ENCODE measurements at regions not wholly inside any gene's neighbourhood (a gene's known extent, or its start where the extent isn't known, plus 50 kb on each side); places are given as distances from the start of the nearest gene placed in this dataset.
A peak's percentile ranks its signal among the peaks of the same experiment; 100 is the strongest.

- Histone ChIP-seq H3K9ac (ENCODE audit: low read length) (no peak overlapping the region), H3K9me3 (ENCODE audit: control insufficient read depth, low read depth, low read length) (no peaks in the 10 kb centered on the region), H3K4me1 (ENCODE audit: control insufficient read depth, low read depth, low read length) (no peaks in the 10 kb centered on the region), H3K4me3 (ENCODE audit: low read length) (no peak overlapping the region), H3K27me3 (ENCODE audit: control insufficient read depth, insufficient read depth, low read length) (no peaks in the 10 kb centered on the region), H3K36me3 (ENCODE audit: control insufficient read depth, low read depth, low read length) (no peaks in the 10 kb centered on the region), H3K27ac (ENCODE audit: low read length) (no peak overlapping the region)
These were observed 976.2 kb upstream of the FANCL start for GRCh38 chr2:59217360-59217759.

GRCh38 chr2:59206361-59206760, 965.2 kb upstream of the FANCL start:
- Histone ChIP-seq H3K9ac (ENCODE audit: low read length) (no peak overlapping the region), H3K27ac (ENCODE audit: low read length) (no peak overlapping the region), H3K36me3 (ENCODE audit: control insufficient read depth, low read depth, low read length) (no peaks in the 10 kb centered on the region), H3K9me3 (ENCODE audit: control insufficient read depth, low read depth, low read length) (no peaks in the 10 kb centered on the region), H3K4me3 (ENCODE audit: low read length) (no peak overlapping the region), H3K27me3 (ENCODE audit: control insufficient read depth, insufficient read depth, low read length) (no peaks in the 10 kb centered on the region), H3K4me1 (ENCODE audit: control insufficient read depth, low read depth, low read length) (no peaks in the 10 kb centered on the region)

GRCh38 chr2:59204040-59204439, 962.9 kb upstream of the FANCL start:
- no peaks in the 10 kb centered on the region for H3K36me3 ChIP-seq (ENCODE audit: control insufficient read depth, low read depth, low read length)
- H3K9ac ChIP-seq (ENCODE audit: low read length) = no peak overlapping the region
- no peak overlapping the region for H3K4me3 ChIP-seq (ENCODE audit: low read length)
- no peak overlapping the region for H3K27ac ChIP-seq (ENCODE audit: low read length)
- H3K4me1 ChIP-seq (ENCODE audit: control insufficient read depth, low read depth, low read length) = no peaks in the 10 kb centered on the region
- peaks cover 2% of the 10 kb centered on the region for H3K9me3 ChIP-seq (ENCODE audit: control insufficient read depth, low read depth, low read length)
- H3K27me3 ChIP-seq (ENCODE audit: control insufficient read depth, insufficient read depth, low read length) = no peaks in the 10 kb centered on the region

- Histone ChIP-seq H3K9me3 (ENCODE audit: control insufficient read depth, low read depth, low read length) (peaks cover 5% of the 10 kb centered on the region), H3K4me1 (ENCODE audit: control insufficient read depth, low read depth, low read length) (no peaks in the 10 kb centered on the region), H3K9ac (ENCODE audit: low read length) (no peak overlapping the region), H3K36me3 (ENCODE audit: control insufficient read depth, low read depth, low read length) (no peaks in the 10 kb centered on the region), H3K27ac (ENCODE audit: low read length) (no peak overlapping the region), H3K27me3 (ENCODE audit: control insufficient read depth, insufficient read depth, low read length) (no peaks in the 10 kb centered on the region), H3K4me3 (ENCODE audit: low read length) (no peak overlapping the region)
These were observed 955.4 kb upstream of the FANCL start for GRCh38 chr2:59196491-59196890.

GRCh38 chr2:59195851-59196250, 954.7 kb upstream of the FANCL start:
- no peaks in the 10 kb centered on the region for H3K36me3 ChIP-seq (ENCODE audit: control insufficient read depth, low read depth, low read length)
- H3K27me3 ChIP-seq (ENCODE audit: control insufficient read depth, insufficient read depth, low read length) = no peaks in the 10 kb centered on the region
- no peak overlapping the region for H3K4me3 ChIP-seq (ENCODE audit: low read length)
- no peak overlapping the region for H3K27ac ChIP-seq (ENCODE audit: low read length)
- no peak overlapping the region for H3K9ac ChIP-seq (ENCODE audit: low read length)
- peaks cover 5% of the 10 kb centered on the region for H3K9me3 ChIP-seq (ENCODE audit: control insufficient read depth, low read depth, low read length)
- no peaks in the 10 kb centered on the region for H3K4me1 ChIP-seq (ENCODE audit: control insufficient read depth, low read depth, low read length)

- no peaks in the 10 kb centered on the region for H3K9me3 ChIP-seq (ENCODE audit: control insufficient read depth, low read depth, low read length)
- no peaks in the 10 kb centered on the region for H3K4me1 ChIP-seq (ENCODE audit: control insufficient read depth, low read depth, low read length)
- H3K36me3 ChIP-seq (ENCODE audit: control insufficient read depth, low read depth, low read length) = no peaks in the 10 kb centered on the region
- no peak overlapping the region for H3K27ac ChIP-seq (ENCODE audit: low read length)
- no peak overlapping the region for H3K9ac ChIP-seq (ENCODE audit: low read length)
- H3K4me3 ChIP-seq (ENCODE audit: low read length) = no peak overlapping the region
- no peaks in the 10 kb centered on the region for H3K27me3 ChIP-seq (ENCODE audit: control insufficient read depth, insufficient read depth, low read length)
These were observed 950.7 kb upstream of the FANCL start for GRCh38 chr2:59191781-59192180.

GRCh38 chr2:59190518-59190917, 949.4 kb upstream of the FANCL start:
- H3K9ac ChIP-seq (ENCODE audit: low read length) = no peak overlapping the region
- no peak overlapping the region for H3K27ac ChIP-seq (ENCODE audit: low read length)
- H3K9me3 ChIP-seq (ENCODE audit: control insufficient read depth, low read depth, low read length) = no peaks in the 10 kb centered on the region
- no peaks in the 10 kb centered on the region for H3K4me1 ChIP-seq (ENCODE audit: control insufficient read depth, low read depth, low read length)
- no peak overlapping the region for H3K4me3 ChIP-seq (ENCODE audit: low read length)
- H3K36me3 ChIP-seq (ENCODE audit: control insufficient read depth, low read depth, low read length) = no peaks in the 10 kb centered on the region
- H3K27me3 ChIP-seq (ENCODE audit: control insufficient read depth, insufficient read depth, low read length) = no peaks in the 10 kb centered on the region

GRCh38 chr2:59184276-59185020, 943.3 kb upstream of the FANCL start:
- Histone ChIP-seq H3K36me3 (ENCODE audit: control insufficient read depth, low read depth, low read length) (no peaks in the 10 kb centered on the region), H3K4me1 (ENCODE audit: control insufficient read depth, low read depth, low read length) (peaks cover 17% of the 10 kb centered on the region), H3K9ac (ENCODE audit: low read length) (no peak overlapping the region), H3K9me3 (ENCODE audit: control insufficient read depth, low read depth, low read length) (no peaks in the 10 kb centered on the region), H3K4me3 (ENCODE audit: low read length) (no peak overlapping the region), H3K27me3 (ENCODE audit: control insufficient read depth, insufficient read depth, low read length) (peaks cover 51% of the 10 kb centered on the region), H3K27ac (ENCODE audit: low read length) (no peak overlapping the region)

- Histone ChIP-seq H3K27me3 (ENCODE audit: control insufficient read depth, insufficient read depth, low read length) (peaks cover 55% of the 10 kb centered on the region), H3K27ac (ENCODE audit: low read length) (no peak overlapping the region), H3K36me3 (ENCODE audit: control insufficient read depth, low read depth, low read length) (no peaks in the 10 kb centered on the region), H3K9me3 (ENCODE audit: control insufficient read depth, low read depth, low read length) (no peaks in the 10 kb centered on the region), H3K9ac (ENCODE audit: low read length) (no peak overlapping the region), H3K4me3 (ENCODE audit: low read length) (no peak overlapping the region), H3K4me1 (ENCODE audit: control insufficient read depth, low read depth, low read length) (peaks cover 17% of the 10 kb centered on the region)
These were observed 941.9 kb upstream of the FANCL start for GRCh38 chr2:59183070-59183469.

GRCh38 chr2:59182249-59182648, 941.1 kb upstream of the FANCL start:
- no peaks in the 10 kb centered on the region for H3K36me3 ChIP-seq (ENCODE audit: control insufficient read depth, low read depth, low read length)
- peaks cover 17% of the 10 kb centered on the region for H3K4me1 ChIP-seq (ENCODE audit: control insufficient read depth, low read depth, low read length)

GRCh38 chr2:59181347-59181746, 940.2 kb upstream of the FANCL start:
- H3K9ac ChIP-seq (ENCODE audit: low read length) = no peak overlapping the region
- H3K36me3 ChIP-seq (ENCODE audit: control insufficient read depth, low read depth, low read length) = no peaks in the 10 kb centered on the region
- H3K27ac ChIP-seq (ENCODE audit: low read length) = no peak overlapping the region
- H3K9me3 ChIP-seq (ENCODE audit: control insufficient read depth, low read depth, low read length) = no peaks in the 10 kb centered on the region
- H3K4me1 ChIP-seq (ENCODE audit: control insufficient read depth, low read depth, low read length) = peaks cover 17% of the 10 kb centered on the region
- H3K4me3 ChIP-seq (ENCODE audit: low read length) = no peak overlapping the region
- peaks cover 55% of the 10 kb centered on the region for H3K27me3 ChIP-seq (ENCODE audit: control insufficient read depth, insufficient read depth, low read length)

More at GRCh38 chr2:59182249-59182648, 941.1 kb upstream of the FANCL start:
- H3K9me3 ChIP-seq (ENCODE audit: control insufficient read depth, low read depth, low read length) = no peaks in the 10 kb centered on the region
- peak overlapping the region; percentile 30 for H3K4me3 ChIP-seq (ENCODE audit: low read length)
- H3K27me3 ChIP-seq (ENCODE audit: control insufficient read depth, insufficient read depth, low read length) = peaks cover 55% of the 10 kb centered on the region
- no peak overlapping the region for H3K27ac ChIP-seq (ENCODE audit: low read length)
- no peak overlapping the region for H3K9ac ChIP-seq (ENCODE audit: low read length)

GRCh38 chr2:59180621-59181020, 939.5 kb upstream of the FANCL start:
- Histone ChIP-seq H3K27me3 (ENCODE audit: control insufficient read depth, insufficient read depth, low read length) (peaks cover 55% of the 10 kb centered on the region), H3K9ac (ENCODE audit: low read length) (no peak overlapping the region), H3K4me3 (ENCODE audit: low read length) (no peak overlapping the region)

More at GRCh38 chr2:59180621-59181020, 939.5 kb upstream of the FANCL start:
- Histone ChIP-seq H3K27ac (ENCODE audit: low read length) (no peak overlapping the region), H3K36me3 (ENCODE audit: control insufficient read depth, low read depth, low read length) (no peaks in the 10 kb centered on the region), H3K9me3 (ENCODE audit: control insufficient read depth, low read depth, low read length) (no peaks in the 10 kb centered on the region), H3K4me1 (ENCODE audit: control insufficient read depth, low read depth, low read length) (peaks cover 17% of the 10 kb centered on the region)

Data from iPS-18a (cell line).